Fibroblast of upper back skin (primary cell): ENCODE measurements at regions not wholly inside any gene's neighbourhood (a gene's known extent, or its start where the extent isn't known, plus 50 kb on each side); places are given as distances from the start of the nearest gene placed in this dataset.
"Not testable (repeated sequence)": the region's sequence is repeated elsewhere in the genome, so short reads cannot be mapped to it uniquely, and the experiment has no call there.

Source experiments
- DNase-seq: peaks from one replicate; pipeline ENCODE4 v3.0.0-alpha.2; 2013

GRCh38 chr10:78096486-78096885 lies 62.8 kb downstream of the RPS24 start:
- DNase-seq: not testable (repeated sequence)

- not testable (repeated sequence) for DNase-seq
These were observed 68.9 kb downstream of the RPS24 start for GRCh38 chr10:78102593-78102992.

GRCh38 chr10:78109210-78109609 lies 75.5 kb downstream of the RPS24 start:
- DNase-seq: no peak

DNA sequence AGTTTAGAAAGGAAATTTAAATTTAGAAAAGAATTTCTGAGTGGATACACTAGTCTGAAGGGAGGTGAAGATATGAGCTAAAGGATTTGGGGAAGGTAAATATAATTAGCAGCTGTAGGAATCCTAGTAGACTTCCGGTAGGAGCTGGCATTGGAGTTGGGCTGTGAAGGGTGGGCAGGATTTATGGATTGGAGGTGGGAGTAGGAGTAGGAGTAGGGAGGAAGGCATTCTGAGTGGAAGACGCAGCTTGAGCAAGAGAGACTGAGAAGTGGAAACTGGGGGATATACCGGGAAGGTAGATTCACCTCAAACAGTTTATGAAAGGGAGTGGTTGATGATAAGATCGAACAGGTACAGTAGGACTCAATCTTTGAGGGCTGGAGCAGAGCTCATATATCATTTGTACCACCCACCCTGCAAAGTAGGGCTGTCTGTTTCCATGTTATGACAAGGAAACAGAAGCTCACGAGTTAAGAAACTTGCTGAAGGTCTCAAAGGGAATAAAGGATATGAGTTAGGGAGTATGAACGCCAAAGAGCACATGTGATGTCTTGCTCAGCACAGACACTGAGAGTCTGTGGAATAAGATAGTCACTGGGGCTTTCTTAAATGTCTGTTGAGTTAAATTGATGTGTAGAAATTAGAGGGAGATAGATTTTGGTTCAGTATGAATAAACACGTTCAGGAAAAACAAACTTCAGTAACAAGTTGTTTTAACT lies 81.6 kb downstream of the RPS24 start:
- no peak for DNase-seq

- no peak for DNase-seq
These were observed 82.7 kb downstream of the RPS24 start for GRCh38 chr10:78116361-78116760.

DNA sequence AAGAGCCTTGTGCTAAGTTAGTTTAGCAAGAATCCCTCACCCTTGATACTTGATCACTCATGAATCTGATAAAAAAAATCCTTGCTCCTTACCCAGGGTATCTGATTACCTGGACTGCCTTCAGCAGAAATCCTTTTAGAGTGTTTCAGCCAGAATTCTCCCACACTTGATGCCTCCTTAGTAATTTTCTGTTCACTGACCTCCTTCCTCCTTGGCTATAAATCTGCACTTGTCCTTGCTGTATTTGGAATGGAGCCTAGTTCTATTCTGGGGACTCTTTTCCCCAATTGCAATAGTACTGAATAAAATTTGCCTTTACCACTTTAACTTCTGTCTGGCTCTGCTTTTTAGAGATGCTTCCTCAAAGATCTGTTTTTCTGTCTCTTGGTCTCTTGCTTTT lies 84.9 kb downstream of the RPS24 start:
- no peak for DNase-seq

- DNase-seq: no peak
These were observed 88.1 kb downstream of the RPS24 start for GRCh38 chr10:78121801-78122200.

- DNase-seq: no peak
These were observed 90.5 kb downstream of the RPS24 start for GRCh38 chr10:78124167-78124566.

- DNase-seq: no peak
These were observed 95.5 kb downstream of the RPS24 start for GRCh38 chr10:78129211-78129610.

DNA sequence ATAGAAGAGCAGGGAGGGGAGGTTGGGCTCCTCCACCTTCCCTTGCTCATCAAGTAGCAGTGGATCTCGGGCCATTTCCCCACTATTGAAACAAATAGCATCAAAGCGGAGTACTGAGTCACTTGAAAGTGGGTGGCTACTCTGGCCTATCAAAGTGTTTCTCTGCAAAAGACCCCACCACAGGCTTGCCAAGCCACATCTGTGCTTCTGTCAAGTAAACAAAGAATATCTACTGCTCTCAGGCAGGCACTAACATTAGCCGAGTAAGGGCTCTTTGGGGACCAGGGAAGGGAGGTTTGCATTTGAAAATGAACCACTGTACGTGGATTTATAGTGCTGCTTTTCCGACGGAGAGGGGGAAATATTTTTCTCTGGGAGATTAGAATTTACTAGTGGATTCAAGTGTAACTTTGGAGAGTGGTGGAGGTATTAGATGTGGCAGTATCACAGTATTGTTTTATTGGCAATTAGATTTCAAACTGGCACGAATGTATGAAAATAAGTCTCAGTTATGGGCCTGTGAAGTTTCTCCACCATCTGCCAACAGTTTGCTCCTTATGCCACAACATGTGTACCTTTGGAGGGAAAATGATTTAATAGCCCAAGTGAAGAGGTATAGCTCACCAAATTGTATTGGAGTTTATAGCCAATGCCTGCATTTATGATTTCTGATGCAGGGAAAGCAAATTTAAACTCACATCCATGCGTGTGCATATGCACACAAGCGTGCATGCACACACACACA lies 97.5 kb downstream of the RPS24 start:
- DNase-seq: no peak

- DNase-seq: no peak
These were observed 101.2 kb downstream of the RPS24 start for GRCh38 chr10:78134773-78135306.

GRCh38 chr10:78137147-78137546 lies 103.5 kb downstream of the RPS24 start:
- DNase-seq: no peak

DNA sequence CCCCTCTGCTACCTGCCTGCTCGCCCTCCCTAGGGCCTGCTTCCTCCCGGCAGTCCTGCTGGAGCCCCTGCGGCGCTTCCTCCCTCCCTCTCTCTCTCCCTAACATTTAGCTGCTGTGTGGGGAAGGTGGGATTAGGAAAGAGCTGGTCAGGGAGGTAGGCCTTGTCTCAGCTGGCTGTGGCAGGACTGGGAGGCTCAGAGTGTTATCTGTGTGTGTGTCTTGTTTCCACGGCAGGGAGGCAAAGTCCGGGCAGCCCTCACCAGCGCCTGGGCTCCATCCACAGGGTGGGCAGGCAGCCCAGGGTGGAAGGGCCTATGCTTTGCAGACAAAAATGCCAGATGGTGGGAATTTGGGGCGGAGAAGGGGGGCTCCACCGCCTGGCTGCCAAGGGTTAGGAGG lies 105.7 kb downstream of the RPS24 start:
- no peak for DNase-seq

- DNase-seq: no peak
These were observed 106.5 kb downstream of the RPS24 start for GRCh38 chr10:78140066-78140630.

GRCh38 chr10:78143576-78143975 lies 109.9 kb downstream of the RPS24 start:
- no peak for DNase-seq

DNA sequence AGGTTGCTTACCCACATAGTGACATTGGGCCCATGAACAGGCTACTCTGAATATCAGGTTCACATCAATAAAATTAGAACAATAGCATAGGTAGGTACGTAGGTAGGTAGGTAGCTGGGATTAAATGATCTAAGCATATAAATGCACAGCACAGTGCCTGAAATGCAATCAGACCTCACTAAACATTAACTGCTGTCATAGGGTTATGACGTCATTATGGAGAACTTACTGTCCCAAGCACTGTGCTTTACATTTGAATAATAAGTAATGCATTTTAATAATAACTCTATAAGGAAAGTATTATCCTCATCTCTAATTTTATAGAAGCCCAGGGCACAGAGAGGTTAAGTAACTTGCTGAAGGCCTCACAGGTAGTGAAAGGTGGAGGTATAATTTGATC lies 112.5 kb downstream of the RPS24 start:
- DNase-seq: no peak

GRCh38 chr10:78147202-78147601 lies 113.5 kb downstream of the RPS24 start:
- no peak for DNase-seq

- DNase-seq: peak; percentile 16
These were observed 114.7 kb downstream of the RPS24 start for GRCh38 chr10:78148216-78148960.

- peak; percentile 19 for DNase-seq
These were observed 115.4 kb downstream of the RPS24 start for GRCh38 chr10:78148961-78149612.

GRCh38 chr10:78150756-78151155 lies 117.1 kb downstream of the RPS24 start:
- DNase-seq: no peak

DNA sequence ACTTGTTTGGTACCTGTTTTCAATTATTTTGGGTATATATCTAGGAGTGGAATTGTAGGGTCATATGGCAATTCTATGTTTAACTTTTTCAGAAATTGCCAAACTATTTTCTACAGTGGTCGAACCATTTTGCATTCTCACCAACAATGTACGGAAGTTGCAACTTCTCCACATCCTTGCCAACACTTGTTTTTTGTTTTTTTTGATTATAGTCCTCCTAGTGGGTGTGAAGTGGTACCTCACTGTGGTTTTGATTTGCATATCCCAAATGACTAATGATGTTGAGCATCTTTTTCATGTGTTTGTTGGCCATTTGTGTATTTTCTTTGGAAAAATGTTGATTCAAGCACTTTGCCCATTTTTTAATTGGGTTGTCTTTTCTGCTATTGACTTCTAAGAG lies 122.1 kb downstream of the RPS24 start:
- no peak for DNase-seq

DNA sequence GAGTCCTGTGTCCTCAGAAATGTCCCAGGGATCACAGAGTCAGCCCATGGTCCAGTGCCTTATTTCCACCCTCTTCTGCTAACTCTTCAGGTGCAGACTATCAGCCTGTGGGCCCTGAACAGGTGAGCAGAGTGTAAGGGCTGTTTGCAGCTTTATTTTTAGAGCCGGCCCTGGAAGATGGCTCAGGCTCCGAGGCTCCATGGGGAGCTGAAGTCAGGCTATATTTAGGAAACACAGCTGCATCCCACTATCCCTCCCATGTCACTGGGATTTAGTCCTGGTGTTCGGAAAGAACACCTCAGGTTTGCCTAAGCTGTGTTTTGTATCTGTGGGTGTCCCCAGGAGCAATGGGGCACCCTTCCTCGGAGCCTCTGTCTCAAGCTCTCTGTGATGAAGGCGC lies 126.9 kb downstream of the RPS24 start:
- no peak for DNase-seq

DNA sequence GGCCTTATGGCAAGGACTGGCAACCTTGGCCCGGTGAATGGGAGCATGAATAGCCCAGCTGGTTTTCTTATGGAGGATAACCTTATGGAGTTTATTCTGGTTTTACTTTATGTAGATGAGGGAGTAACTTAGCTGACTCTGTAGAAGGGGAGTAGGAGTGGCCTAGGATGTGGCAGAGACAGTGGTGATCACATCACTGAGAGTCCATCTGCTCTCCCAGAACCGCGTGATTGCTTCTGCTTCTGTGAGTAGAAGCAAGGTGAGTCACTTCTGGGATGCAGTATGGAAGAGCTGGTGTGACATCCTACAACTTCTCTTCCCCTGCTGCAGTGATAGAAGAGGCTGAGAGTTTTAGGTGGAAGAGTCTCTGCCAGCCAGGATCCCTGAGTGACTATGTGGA lies 129.2 kb downstream of the RPS24 start:
- no peak for DNase-seq
